HG02763 (cell line): ENCODE measurements at regions not wholly inside any gene's neighbourhood (a gene's known extent, or its start where the extent isn't known, plus 50 kb on each side); places are given as distances from the start of the nearest gene placed in this dataset.

Experiments used
- ATAC-seq: cut with Tn5 transposase; IDR thresholded peaks from one replicate; pipeline ENCODE4 v1.9.1; 2021; ENCODE audit warnings: mild to moderate bottlenecking, moderate library complexity; ENCODE audit not compliant: unreplicated experiment

- no peak for ATAC-seq
Observed at GRCh38 chr9:82208741-82209450, 220.3 kb downstream of the SPATA31D1 start.

GRCh38 chr9:82209797-82210470 lies 221.4 kb downstream of the SPATA31D1 start:
- ATAC-seq = no peak

GRCh38 chr9:82212885-82213284 lies 224.3 kb downstream of the SPATA31D1 start:
- ATAC-seq = no peak

GRCh38 chr9:82216435-82216834 lies 227.9 kb downstream of the SPATA31D1 start:
- ATAC-seq = no peak

- no peak for ATAC-seq
Observed at GRCh38 chr9:82223442-82223841, 234.9 kb downstream of the SPATA31D1 start.

GRCh38 chr9:82231411-82231810 lies 242.8 kb downstream of the SPATA31D1 start:
- no peak for ATAC-seq

GRCh38 chr9:82234160-82234943 lies 245.8 kb downstream of the SPATA31D1 start:
- no peak for ATAC-seq

- ATAC-seq = no peak
Observed at GRCh38 chr9:82242285-82242963, 253.9 kb downstream of the SPATA31D1 start.

- no peak for ATAC-seq
Observed at GRCh38 chr9:82247318-82247717, 258.7 kb downstream of the SPATA31D1 start.

- ATAC-seq = no peak
Observed at GRCh38 chr9:82252116-82252515, 263.5 kb downstream of the SPATA31D1 start.

GRCh38 chr9:82254646-82255367 lies 266.2 kb downstream of the SPATA31D1 start:
- no peak for ATAC-seq

GRCh38 chr9:82255481-82256176 lies 267.1 kb downstream of the SPATA31D1 start:
- no peak for ATAC-seq

GRCh38 chr9:82260691-82261090 lies 272.1 kb downstream of the SPATA31D1 start:
- ATAC-seq = no peak

- no peak for ATAC-seq
Observed at GRCh38 chr9:82263619-82264018, 275.0 kb downstream of the SPATA31D1 start.

GRCh38 chr9:82271106-82271561 lies 282.6 kb downstream of the SPATA31D1 start:
- no peak for ATAC-seq

- no peak for ATAC-seq
Observed at GRCh38 chr9:82273121-82273520, 284.5 kb downstream of the SPATA31D1 start.

GRCh38 chr9:82275258-82275927 lies 286.8 kb downstream of the SPATA31D1 start:
- ATAC-seq = no peak

GRCh38 chr9:82281066-82281465 lies 292.5 kb downstream of the SPATA31D1 start:
- no peak for ATAC-seq

- ATAC-seq = no peak
Observed at GRCh38 chr9:82284758-82285157, 296.2 kb downstream of the SPATA31D1 start.
